Activated CD4-positive, alpha-beta T cell treated with anti-CD3 and anti-CD28 coated beads, Interleukin-2, amount 10 ng/mL, durations not matched to agents 24 days and 14 days (primary cell): ENCODE measurements at regions not wholly inside any gene's neighbourhood (a gene's known extent, or its start where the extent isn't known, plus 50 kb on each side); places are given as distances from the start of the nearest gene placed in this dataset.
A peak's percentile ranks its signal among the peaks of the same experiment; 100 is the strongest.
"Not testable (repeated sequence)": the region's sequence is repeated elsewhere in the genome, so short reads cannot be mapped to it uniquely, and the experiment has no call there.

Experiments
- DNase-seq: peaks from one replicate; pipeline ENCODE4 v3.0.0; 2022
- H3K27ac Mint-ChIP-seq: one replicate; pipeline ENCODE4 v1.8.0; 2022; ENCODE audit warnings: mild to moderate bottlenecking, mixed read lengths
- H3K27me3 Mint-ChIP-seq: one replicate; pipeline ENCODE4 v1.8.0; 2022; ENCODE audit warnings: mixed read lengths
- H3K36me3 Mint-ChIP-seq: one replicate; pipeline ENCODE4 v1.8.0; 2022; ENCODE audit warnings: low read depth, mild to moderate bottlenecking, mixed read lengths
- H3K4me1 Mint-ChIP-seq: one replicate; pipeline ENCODE4 v1.8.0; 2021; ENCODE audit warnings: mixed read lengths
- H3K4me3 Mint-ChIP-seq: one replicate; pipeline ENCODE4 v1.8.0; 2022; ENCODE audit warnings: mild to moderate bottlenecking, moderate library complexity, mixed read lengths
- H3K9me3 Mint-ChIP-seq: one replicate; pipeline ENCODE4 v1.8.0; 2021; ENCODE audit warnings: mixed read lengths
- intact Hi-C: fragments of 100-400 bp; cut with micrococcal nuclease; formaldehyde crosslinking; loops from one replicate; pipeline ENCODE4 v1.15.1; 2023

DNA sequence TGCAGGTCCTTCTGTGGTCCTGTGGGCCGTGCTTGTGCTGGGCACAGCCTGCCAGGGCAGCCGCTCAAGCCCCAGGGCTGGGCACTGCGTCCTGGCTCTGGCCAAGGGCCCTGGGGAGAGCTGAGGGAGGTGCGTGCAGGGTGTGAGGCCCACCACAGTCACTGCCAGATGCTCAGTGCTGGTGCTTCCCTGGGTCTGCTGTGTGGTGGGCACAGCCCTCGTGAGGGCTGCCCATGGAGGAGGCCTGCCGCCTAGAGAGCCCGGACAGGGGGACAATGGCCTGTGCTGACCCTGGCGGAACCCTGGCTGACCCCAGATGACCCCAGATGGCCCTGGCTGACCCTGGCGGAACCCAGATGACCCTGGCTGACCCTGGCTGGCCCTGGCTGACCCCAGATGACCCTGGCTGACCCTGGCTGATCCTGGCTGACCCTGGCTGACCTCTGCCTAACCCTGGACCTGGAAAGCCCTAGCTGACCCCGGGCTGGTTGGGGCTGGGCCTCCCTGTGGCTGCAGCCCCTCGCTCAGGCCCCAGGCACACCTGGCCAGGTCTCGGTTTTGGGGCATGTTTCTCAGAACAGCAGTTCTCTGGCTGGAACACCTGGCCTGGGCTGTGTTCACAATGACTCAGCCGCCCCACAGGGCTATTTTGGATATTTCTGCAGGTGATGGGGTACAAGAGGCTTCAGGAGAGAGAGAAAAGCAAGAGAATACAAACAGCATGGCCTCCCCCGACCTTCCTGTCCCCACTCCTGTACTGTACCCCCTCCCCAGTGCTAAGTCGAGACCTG is 55.4 kb downstream of the TMEM121 start:
- intact Hi-C loops, result no loop called here
- no peaks in the 10 kb centered on the region for H3K9me3 Mint-ChIP-seq
- no peaks in the 10 kb centered on the region for H3K4me1 Mint-ChIP-seq
- H3K36me3 Mint-ChIP-seq, result no peaks in the 10 kb centered on the region
- no peaks in the 10 kb centered on the region for H3K27me3 Mint-ChIP-seq
- no peak overlapping the region for H3K4me3 Mint-ChIP-seq
- DNase-seq, result no peak
- no peak overlapping the region for H3K27ac Mint-ChIP-seq

DNA sequence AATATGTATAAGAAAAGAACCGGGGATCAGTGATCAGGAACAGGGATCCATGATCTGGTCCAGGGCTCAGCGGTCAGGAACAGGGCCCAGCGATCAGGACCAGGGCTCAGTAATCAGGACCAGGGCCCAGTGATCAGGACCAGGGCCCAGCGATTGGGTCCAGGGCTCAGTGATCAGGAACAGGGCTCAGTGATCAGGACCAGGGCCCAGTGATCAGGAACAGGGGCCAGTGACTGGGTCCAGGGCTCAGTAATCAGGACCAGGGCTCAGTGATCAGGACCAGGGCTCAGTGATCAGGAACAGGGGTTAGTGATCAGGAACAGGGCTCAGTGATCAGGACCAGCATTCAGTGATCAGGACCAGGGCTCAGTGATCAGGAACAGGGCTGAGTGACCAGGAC is 56.3 kb downstream of the TMEM121 start:
- Mint-ChIP-seq H3K36me3 (no peaks in the 10 kb centered on the region), H3K27ac (no peak overlapping the region), H3K4me3 (no peak overlapping the region), H3K27me3 (no peaks in the 10 kb centered on the region), H3K9me3 (no peaks in the 10 kb centered on the region), H3K4me1 (no peaks in the 10 kb centered on the region)
- intact Hi-C loops, result no loop called here
- no peak for DNase-seq

- H3K27ac Mint-ChIP-seq, H3K9me3 Mint-ChIP-seq, H3K4me3 Mint-ChIP-seq, H3K4me1 Mint-ChIP-seq, DNase-seq, H3K27me3 Mint-ChIP-seq, H3K36me3 Mint-ChIP-seq, intact Hi-C loops: not testable (repeated sequence)
These were observed 57.5 kb downstream of the TMEM121 start for GRCh38 chr14:105583914-105584313.

DNA sequence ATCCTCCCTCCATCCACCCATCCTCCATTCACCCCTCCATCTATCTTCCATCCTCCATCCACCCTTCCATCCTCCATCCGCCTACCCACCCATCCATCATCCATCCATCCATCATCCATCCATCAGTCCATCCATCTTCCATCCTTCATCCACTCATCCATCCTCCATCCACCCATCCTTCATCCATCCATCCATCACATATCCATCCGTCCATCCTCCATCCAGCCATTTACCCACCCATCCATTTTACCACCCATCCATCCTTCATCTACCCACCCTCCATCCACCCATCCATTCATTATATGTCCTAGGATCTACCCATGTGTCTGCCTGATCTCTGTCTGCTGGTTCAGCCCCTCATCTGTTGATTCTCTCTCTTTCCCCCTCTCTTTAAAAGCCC is 58.9 kb downstream of the TMEM121 start:
- H3K27ac Mint-ChIP-seq, DNase-seq, intact Hi-C loops, H3K4me1 Mint-ChIP-seq, H3K27me3 Mint-ChIP-seq, H3K9me3 Mint-ChIP-seq, H3K36me3 Mint-ChIP-seq, H3K4me3 Mint-ChIP-seq: not testable (repeated sequence)

- H3K27me3 Mint-ChIP-seq, intact Hi-C loops, H3K36me3 Mint-ChIP-seq, DNase-seq, H3K4me1 Mint-ChIP-seq, H3K27ac Mint-ChIP-seq, H3K9me3 Mint-ChIP-seq, H3K4me3 Mint-ChIP-seq: not testable (repeated sequence)
These were observed 59.3 kb downstream of the TMEM121 start for GRCh38 chr14:105585722-105586121.

GRCh38 chr14:105586144-105586872 is 59.9 kb downstream of the TMEM121 start:
- H3K4me1 Mint-ChIP-seq, H3K27me3 Mint-ChIP-seq, H3K9me3 Mint-ChIP-seq, H3K27ac Mint-ChIP-seq, intact Hi-C loops, H3K4me3 Mint-ChIP-seq, H3K36me3 Mint-ChIP-seq: not testable (repeated sequence)
- peak; percentile 22 for DNase-seq

GRCh38 chr14:105587034-105587433 is 60.7 kb downstream of the TMEM121 start:
- DNase-seq, H3K27me3 Mint-ChIP-seq, H3K27ac Mint-ChIP-seq, H3K4me1 Mint-ChIP-seq, H3K9me3 Mint-ChIP-seq, H3K36me3 Mint-ChIP-seq, intact Hi-C loops, H3K4me3 Mint-ChIP-seq: not testable (repeated sequence)

DNA sequence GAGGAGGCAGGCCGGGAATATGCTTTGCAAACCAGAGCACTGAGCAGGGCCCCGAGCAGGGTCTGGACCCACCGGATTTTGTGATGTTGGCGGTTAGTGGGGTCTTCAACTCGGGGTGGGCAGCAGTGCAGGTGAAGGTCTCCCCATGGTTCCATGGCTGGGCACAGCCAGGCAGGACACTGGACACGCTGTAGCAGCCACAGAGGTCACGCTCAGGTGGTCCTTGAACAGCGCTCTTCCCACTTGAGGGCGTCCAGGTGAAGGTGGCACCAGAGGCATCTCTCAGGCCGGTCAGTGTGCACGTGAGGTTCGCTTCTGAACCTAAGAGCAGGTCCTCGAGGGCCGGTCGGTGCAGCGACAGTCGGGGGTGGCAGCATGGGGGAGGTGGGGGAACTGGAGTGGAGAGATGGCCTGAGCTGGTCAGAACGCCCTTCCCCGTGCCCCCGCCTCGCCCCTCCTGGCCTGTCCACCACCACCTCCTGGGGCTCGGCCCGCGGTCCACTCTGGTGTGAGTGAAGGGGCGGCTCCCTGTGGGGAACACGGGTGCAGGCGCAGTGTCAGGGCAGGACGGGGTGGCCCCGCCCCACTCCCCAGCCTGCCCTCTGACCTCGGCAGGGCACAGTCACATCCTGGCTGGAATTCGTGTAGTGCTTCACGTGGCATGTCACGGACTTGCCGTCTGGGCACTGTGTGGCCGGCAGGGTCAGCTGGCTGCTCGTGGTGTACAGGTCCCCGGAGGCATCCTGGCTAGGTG is 61.3 kb downstream of the TMEM121 start:
- H3K4me3 Mint-ChIP-seq, result not testable (repeated sequence)

GRCh38 chr14:105588236-105588860 is 62.0 kb downstream of the TMEM121 start:
- H3K36me3 Mint-ChIP-seq, result no peaks in the 10 kb centered on the region
- DNase-seq, result no peak
- H3K27ac Mint-ChIP-seq, result no peak overlapping the region
- no peaks in the 10 kb centered on the region for H3K9me3 Mint-ChIP-seq
- H3K4me3 Mint-ChIP-seq, result no peak overlapping the region
- intact Hi-C loops, result no loop called here
- no peaks in the 10 kb centered on the region for H3K4me1 Mint-ChIP-seq
- no peaks in the 10 kb centered on the region for H3K27me3 Mint-ChIP-seq

More for the DNA sequence above, 61.3 kb downstream of the TMEM121 start:
- H3K36me3 Mint-ChIP-seq, H3K4me1 Mint-ChIP-seq, H3K9me3 Mint-ChIP-seq, intact Hi-C loops, H3K27me3 Mint-ChIP-seq, H3K27ac Mint-ChIP-seq, DNase-seq: not testable (repeated sequence)

DNA sequence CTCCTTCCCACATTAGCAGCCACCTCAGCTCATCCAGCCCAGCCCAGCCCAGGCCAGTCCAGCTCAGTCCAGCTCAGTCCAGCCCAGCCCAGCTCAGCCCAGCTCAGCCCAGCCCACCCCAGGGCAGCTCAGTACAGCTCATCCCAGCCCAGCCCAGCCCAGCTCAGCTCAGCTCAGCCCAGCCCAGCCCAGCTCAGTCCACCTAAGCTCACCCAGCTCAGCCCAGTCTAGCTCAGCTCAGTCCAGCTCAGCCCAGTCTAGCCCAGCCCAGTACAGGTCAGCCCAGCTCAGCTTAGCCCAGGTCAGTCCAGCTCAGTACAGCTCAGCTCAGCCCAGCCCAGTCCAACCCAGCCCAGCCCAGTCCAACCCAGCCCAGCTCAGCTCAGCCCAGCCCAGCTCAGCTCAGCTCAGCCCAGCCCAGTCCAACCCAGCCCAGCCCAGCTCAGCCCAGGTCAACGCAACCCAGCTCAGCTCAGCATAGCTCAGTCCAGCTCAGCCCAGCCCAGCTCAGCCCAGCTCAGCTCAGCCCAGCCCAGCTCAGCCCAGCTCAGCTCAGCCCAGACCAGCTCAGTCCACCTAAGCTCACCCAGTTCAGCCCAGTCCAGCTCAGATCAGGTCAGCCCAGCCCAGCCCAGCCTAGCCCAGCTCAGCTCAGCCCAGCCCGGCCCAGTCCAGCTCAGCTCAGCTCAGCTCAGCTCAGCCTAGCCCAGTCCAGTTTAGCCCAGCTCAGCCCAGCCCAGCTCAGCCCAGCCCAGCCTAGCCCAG is 63.0 kb downstream of the TMEM121 start:
- H3K9me3 Mint-ChIP-seq, result no peaks in the 10 kb centered on the region
- H3K27me3 Mint-ChIP-seq, result no peaks in the 10 kb centered on the region
- intact Hi-C loops, result no loop called here
- H3K27ac Mint-ChIP-seq, result no peak overlapping the region
- no peak for DNase-seq
- H3K4me3 Mint-ChIP-seq, result no peak overlapping the region
- no peaks in the 10 kb centered on the region for H3K4me1 Mint-ChIP-seq
- H3K36me3 Mint-ChIP-seq, result no peaks in the 10 kb centered on the region

DNA sequence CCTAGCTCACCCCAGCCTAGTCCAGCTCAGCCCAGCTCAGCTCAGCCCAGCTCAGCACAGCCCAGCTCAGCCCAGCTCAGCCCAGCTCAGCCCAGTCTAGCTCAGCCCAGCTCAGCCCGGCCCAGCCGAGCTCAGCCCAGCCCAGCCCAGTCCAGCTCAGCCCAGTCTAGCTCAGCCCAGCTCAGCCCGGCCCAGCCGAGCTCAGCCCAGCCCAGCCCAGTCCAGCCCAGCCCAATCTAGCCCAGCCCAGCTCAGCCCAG is 63.5 kb downstream of the TMEM121 start:
- H3K9me3 Mint-ChIP-seq, H3K27me3 Mint-ChIP-seq, DNase-seq, H3K36me3 Mint-ChIP-seq, H3K4me1 Mint-ChIP-seq, H3K4me3 Mint-ChIP-seq, intact Hi-C loops, H3K27ac Mint-ChIP-seq: not testable (repeated sequence)

DNA sequence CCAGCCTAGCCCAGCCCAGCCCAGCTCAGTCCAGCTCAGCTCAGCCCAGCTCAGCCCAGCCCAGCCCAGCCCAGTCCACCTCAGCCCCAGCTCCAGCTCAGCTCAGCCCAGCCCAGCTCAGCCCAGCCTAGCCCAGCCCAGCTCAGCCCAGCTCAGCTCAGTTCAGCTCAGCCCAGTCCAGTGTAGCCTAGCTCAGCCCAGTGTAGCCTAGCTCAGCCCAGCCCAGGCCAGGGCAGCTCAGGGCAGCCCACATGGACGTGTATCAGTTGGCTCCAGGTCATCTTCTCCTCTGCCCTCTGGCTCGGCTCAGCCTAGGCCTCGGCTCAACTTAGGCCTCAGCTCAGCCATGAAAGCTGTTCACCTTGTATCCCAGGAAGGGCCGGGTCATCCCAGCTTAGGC is 64.7 kb downstream of the TMEM121 start:
- Mint-ChIP-seq H3K4me1 (no peaks in the 10 kb centered on the region), H3K9me3 (no peaks in the 10 kb centered on the region), H3K27me3 (no peaks in the 10 kb centered on the region), H3K27ac (no peak overlapping the region), H3K4me3 (no peak overlapping the region), H3K36me3 (no peaks in the 10 kb centered on the region)
- intact Hi-C loops, result no loop called here
- DNase-seq, result no peak

DNA sequence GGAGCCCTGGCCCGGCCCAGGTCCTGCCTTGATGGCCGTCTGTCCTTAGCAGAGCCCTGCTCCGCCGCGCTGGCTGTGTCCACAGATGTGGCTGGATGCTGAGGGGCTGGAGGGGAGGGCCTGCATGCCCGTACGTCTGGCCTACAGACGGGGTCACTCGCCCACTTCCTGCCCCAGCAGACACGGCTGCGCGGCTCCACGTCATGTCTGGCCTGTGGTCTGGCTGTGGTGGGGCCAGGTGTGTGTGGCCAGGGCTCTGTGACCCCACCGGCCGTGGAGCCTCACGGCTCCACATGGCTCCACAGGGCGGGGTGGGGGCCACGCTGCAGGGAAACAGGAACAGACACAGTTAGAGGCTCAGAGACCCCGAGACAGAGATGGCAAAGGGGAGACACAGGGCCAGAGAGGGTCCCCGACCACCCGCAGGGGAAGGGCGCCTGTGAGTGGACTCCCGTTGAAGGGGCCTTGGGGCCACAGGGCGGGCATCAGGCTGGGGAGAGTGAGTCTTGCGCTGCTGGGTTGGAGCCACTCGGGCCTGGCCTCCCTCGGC is 65.5 kb downstream of the TMEM121 start:
- H3K36me3 Mint-ChIP-seq, H3K9me3 Mint-ChIP-seq, H3K27ac Mint-ChIP-seq, H3K4me3 Mint-ChIP-seq, H3K4me1 Mint-ChIP-seq, H3K27me3 Mint-ChIP-seq, intact Hi-C loops, DNase-seq: not testable (repeated sequence)
